RWPE1 (cell line): ENCODE measurements at regions not wholly inside any gene's neighbourhood (a gene's known extent, or its start where the extent isn't known, plus 50 kb on each side); places are given as distances from the start of the nearest gene placed in this dataset.

Experiments
- CTCF ChIA-PET: fragments of 350-600 bp; sonication (Branson Sonifier 250); formaldehyde crosslinking; extraction: SDS; loops from one replicate; lab custom pipeline; 2021; lab: Yijun Ruan, JAX
- POLR2A ChIA-PET: fragments of 400-600 bp; formaldehyde crosslinking; extraction: SDS; loops from one replicate; lab custom pipeline; 2020; ENCODE audit warnings: antibody characterized with exemption; ENCODE audit not compliant: low non-redundant PET; lab: Yijun Ruan, JAX
- DNase-seq: peaks from one replicate; pipeline ENCODE4 v3.0.0; 2012; ENCODE audit warnings: low spot score
- H3K27ac ChIP-seq: fragments of 450-650 bp; 2 replicates; pipeline ENCODE4 v1.5.1; 2017
- CTCF ChIP-seq: fragments of 450-650 bp; conservative IDR thresholded peaks from 2 replicates; pipeline ENCODE4 v1.5.1; 2017; ENCODE audit warnings: low read depth, mild to moderate bottlenecking

- POLR2A ChIA-PET, result no interaction called here
- CTCF ChIA-PET, result interaction anchor here (0.7 kb wide), 1 partner anchor 419 kb away, joined by 4 read pairs; no protein-coding TSS in a partner anchor
- no peak for DNase-seq
- no peak overlapping the region for H3K27ac ChIP-seq
- no peak for TF ChIP-seq CTCF
These were observed 159.4 kb upstream of the SEMA3A start for GRCh38 chr7:84354030-84354429.

DNA sequence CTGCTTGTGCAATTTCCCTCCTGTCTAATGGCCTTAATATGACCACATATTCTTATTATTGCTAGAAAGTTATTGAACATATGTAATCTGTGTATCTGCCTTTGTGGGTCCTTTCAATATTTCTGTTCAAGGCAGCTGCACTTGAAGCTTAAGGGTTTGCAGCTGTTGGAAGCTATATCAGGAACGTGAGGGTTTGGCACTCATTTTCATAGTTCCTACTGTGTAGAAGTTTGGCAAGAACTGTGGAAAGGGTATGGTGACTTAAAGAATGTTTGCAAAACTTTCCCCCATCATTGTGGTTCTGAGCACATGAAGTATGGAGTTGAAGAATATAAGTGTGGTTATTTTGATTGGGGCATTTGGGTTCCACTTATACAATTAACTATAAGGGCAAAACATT is 144.7 kb upstream of the SEMA3A start:
- CTCF ChIA-PET, result no interaction called here

DNA sequence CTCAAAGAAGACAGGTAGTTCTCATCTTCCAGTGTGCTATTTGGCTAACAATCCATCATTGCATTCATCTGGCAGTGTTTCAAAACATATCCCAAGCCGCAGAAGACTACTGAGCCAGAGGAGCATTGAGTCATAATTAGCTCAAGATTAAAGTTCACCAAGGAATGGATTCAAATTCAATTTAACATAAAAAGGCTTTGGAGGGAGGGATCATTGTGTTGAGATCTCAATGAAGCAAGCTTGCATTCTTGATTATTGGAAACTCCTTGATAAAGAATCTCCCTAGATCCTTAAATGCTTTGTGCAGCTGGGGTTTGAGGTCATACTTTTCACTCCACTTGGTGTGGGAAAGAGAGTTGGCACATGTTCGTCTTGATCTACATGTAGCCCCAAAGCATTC is 142.8 kb upstream of the SEMA3A start:
- TF ChIP-seq CTCF, result no peak
- DNase-seq, result peak; percentile 8
- ChIA-PET CTCF (no interaction called here), POLR2A (no interaction called here)
- H3K27ac ChIP-seq, result no peak overlapping the region

More for the DNA sequence above, 144.7 kb upstream of the SEMA3A start:
- TF ChIP-seq CTCF, result no peak
- no peak overlapping the region for H3K27ac ChIP-seq
- no peak for DNase-seq
- POLR2A ChIA-PET, result no interaction called here

DNA sequence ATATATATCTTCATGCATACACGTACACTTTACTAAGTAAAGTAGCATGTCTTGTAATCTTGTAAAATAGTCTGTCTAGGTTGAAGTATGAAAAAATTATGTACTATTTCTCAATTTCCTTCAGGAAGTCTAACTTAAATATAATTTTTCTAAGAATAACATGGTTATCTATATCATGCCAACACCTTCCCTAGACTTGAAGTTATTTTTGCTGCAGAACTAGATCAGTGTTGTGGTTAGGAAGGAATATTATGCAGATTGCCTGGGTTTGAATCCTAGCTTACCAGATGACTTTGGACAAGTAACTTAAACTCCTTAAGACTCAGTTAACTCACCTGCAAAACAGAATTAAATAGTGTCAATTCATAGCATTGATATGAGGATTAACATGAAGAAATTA is 142.2 kb upstream of the SEMA3A start:
- CTCF ChIA-PET, result no interaction called here
- TF ChIP-seq CTCF, result no peak
- no peak for DNase-seq
- POLR2A ChIA-PET, result no interaction called here
- H3K27ac ChIP-seq, result no peak overlapping the region

DNA sequence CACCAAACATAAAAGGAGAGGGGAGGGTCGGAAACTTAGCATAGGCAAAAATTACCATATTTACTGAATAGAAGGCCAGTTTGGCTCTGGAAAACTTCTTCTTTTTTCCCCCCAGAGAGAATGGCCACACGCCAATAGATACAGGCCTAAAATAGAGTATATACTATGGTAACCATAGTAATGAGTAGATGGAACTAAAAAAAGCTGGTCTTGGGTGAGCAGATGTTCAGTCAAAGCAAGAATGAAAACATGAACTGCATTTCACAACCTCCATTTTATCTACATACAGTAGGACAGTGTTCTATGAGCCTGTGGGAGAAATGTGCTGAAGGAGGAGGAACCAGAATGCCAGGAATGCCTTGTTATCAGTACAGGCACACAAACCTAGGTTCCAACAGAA is 141.7 kb upstream of the SEMA3A start:
- H3K27ac ChIP-seq, result no peak overlapping the region
- ChIA-PET POLR2A (no interaction called here), CTCF (interaction anchor here (0.7 kb wide), 1 partner anchor 11 kb away, joined by 3 read pairs; no protein-coding TSS in a partner anchor)
- TF ChIP-seq CTCF, result no peak
- no peak for DNase-seq

- H3K27ac ChIP-seq, result no peak overlapping the region
- ChIA-PET POLR2A (no interaction called here), CTCF (interaction anchor here (0.6 kb wide), 1 partner anchor 387 kb away, joined by 3 read pairs; no protein-coding TSS in a partner anchor)
- TF ChIP-seq CTCF, result no peak
- no peak for DNase-seq
These were observed 137.0 kb upstream of the SEMA3A start for GRCh38 chr7:84331616-84332015.
